OCI-LY7 (cell line): ENCODE measurements at regions not wholly inside any gene's neighbourhood (a gene's known extent, or its start where the extent isn't known, plus 50 kb on each side); places are given as distances from the start of the nearest gene placed in this dataset.

ENCODE experiments used
- BruUV-seq: library from RNA; stranded (reverse); fragments of 400-500 nt; replicated peaks from 2 replicates; lab custom pipeline; 2021; lab: Mats Ljungman, UMichigan
- CTCF ChIA-PET: fragments of 300-600 bp; sonication (Branson Sonifier 250); formaldehyde crosslinking; loops from one replicate; lab custom pipeline; 2022; ENCODE audit warnings: antibody characterized with exemption; ENCODE audit not compliant: unreplicated experiment; lab: Charles Lee
- POLR2A ChIA-PET: fragments of 300-600 bp; sonication (Branson Sonifier 250); formaldehyde crosslinking; loops from one replicate; lab custom pipeline; 2022; ENCODE audit warnings: antibody characterized with exemption; lab: Charles Lee
- DNase-seq: peaks from one replicate; pipeline ENCODE4 v3.0.0-alpha.2; 2015; ENCODE audit warnings: low spot score
- H2AFZ ChIP-seq: fragments of 200-600 bp; sonication (generic), shearing (Covaris generic); 2 replicates; pipeline ENCODE4 v1.6.1; 2014; ENCODE audit warnings: mild to moderate bottlenecking, antibody characterized with exemption, low read length, moderate library complexity
- H3K27ac ChIP-seq: fragments of 200-600 bp; sonication (generic); 2 replicates; pipeline ENCODE4 v1.5.1; 2014; ENCODE audit warnings: mixed run types, low read depth, mild to moderate bottlenecking, moderate library complexity, low read length, inconsistent platforms; ENCODE audit not compliant: poor library complexity, severe bottlenecking
- H3K36me3 ChIP-seq: fragments of 200-600 bp; sonication (generic); 2 replicates; pipeline ENCODE4 v1.6.1; 2014; ENCODE audit warnings: mild to moderate bottlenecking, antibody characterized with exemption, low read length, moderate library complexity, mixed read lengths; ENCODE audit not compliant: insufficient read depth
- H3K4me1 ChIP-seq: fragments of 200-600 bp; sonication (generic); 2 replicates; pipeline ENCODE4 v1.5.1; 2014; ENCODE audit warnings: mild to moderate bottlenecking, low read length; ENCODE audit not compliant: insufficient read depth, poor library complexity, severe bottlenecking
- H3K4me2 ChIP-seq: fragments of 200-600 bp; sonication (generic); 2 replicates; pipeline ENCODE4 v1.6.1; 2014; ENCODE audit warnings: mild to moderate bottlenecking, low read length
- H3K4me3 ChIP-seq: fragments of 200-600 bp; sonication (generic); 2 replicates; pipeline ENCODE4 v1.5.1; 2014; ENCODE audit warnings: mild to moderate bottlenecking, low read depth, low read length; ENCODE audit not compliant: poor library complexity, severe bottlenecking
- H3K79me2 ChIP-seq: fragments of 200-600 bp; sonication (generic); 2 replicates; pipeline ENCODE4 v1.6.1; 2016; ENCODE audit warnings: low read depth, mild to moderate bottlenecking, low read length, moderate library complexity, mixed read lengths; ENCODE audit not compliant: insufficient read depth
- H3K9me2 ChIP-seq: fragments of 200-600 bp; sonication (generic); 2 replicates; pipeline ENCODE4 v1.6.1; 2016; ENCODE audit warnings: mild to moderate bottlenecking, low read length, mixed read lengths; ENCODE audit not compliant: insufficient read depth
- H3K9me3 ChIP-seq: fragments of 200-600 bp; sonication (generic); 2 replicates; pipeline ENCODE4 v1.6.1; 2014; ENCODE audit warnings: mild to moderate bottlenecking, mixed run types, low read length, mixed read lengths
- H4K20me1 ChIP-seq: fragments of 200-600 bp; sonication (generic); 2 replicates; pipeline ENCODE4 v1.6.1; 2014; ENCODE audit warnings: mild to moderate bottlenecking, antibody characterized with exemption, low read length, moderate library complexity, mixed read lengths; ENCODE audit not compliant: insufficient read depth
- EZH2phosphoT487 ChIP-seq: fragments of 200-600 bp; sonication (generic); IDR thresholded peaks from 2 replicates; pipeline ENCODE4 v1.6.1; 2018; ENCODE audit warnings: low read depth, borderline replicate concordance, mild to moderate bottlenecking, mixed run types, antibody characterized with exemption, low read length, moderate library complexity, mixed read lengths
- intact Hi-C: fragments of 100-400 bp; cut with micrococcal nuclease; formaldehyde crosslinking; loops from one replicate; pipeline ENCODE4 v1.10.0; 2022; ENCODE audit not compliant: unreplicated experiment
- TF ChIP-seq, protein P1 (sequence below): fragments of 200-600 bp; sonication (generic); conservative IDR thresholded peaks from 2 replicates; pipeline ENCODE4 v1.5.1; 2014; ENCODE audit warnings: mild to moderate bottlenecking, antibody characterized with exemption, low read length, moderate library complexity, mixed read lengths

DNA sequence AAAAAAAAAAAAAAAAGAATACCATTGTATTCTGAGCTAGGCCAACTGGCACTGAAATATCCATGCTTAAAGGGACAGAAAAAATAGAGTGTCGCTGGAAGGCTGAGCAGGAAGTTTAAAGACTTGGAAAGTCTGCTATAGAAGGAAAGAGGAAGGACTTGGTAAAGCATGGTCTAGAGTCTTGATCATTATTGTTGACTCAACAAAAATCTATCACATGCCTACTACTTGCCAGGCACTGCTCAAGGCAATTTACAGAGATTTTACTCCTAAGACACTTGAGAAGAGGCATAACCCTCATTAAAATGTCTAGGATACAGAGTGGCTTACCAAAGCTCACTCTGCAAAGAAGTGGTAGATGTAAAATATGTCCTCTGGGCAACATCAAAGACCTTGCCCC is 324.0 kb upstream of the DAB1 start:
- Histone ChIP-seq H2AFZ (no peak overlapping the region), H3K9me3 (no peaks in the 10 kb centered on the region), H3K27ac (no peak overlapping the region), H4K20me1 (no peaks in the 10 kb centered on the region), H3K79me2 (no peaks in the 10 kb centered on the region), H3K4me3 (no peak overlapping the region), H3K4me2 (no peak overlapping the region), H3K9me2 (no peaks in the 10 kb centered on the region), H3K36me3 (no peaks in the 10 kb centered on the region), H3K4me1 (no peaks in the 10 kb centered on the region)
- ChIA-PET CTCF (no interaction called here), POLR2A (no interaction called here)
- TF ChIP-seq, protein P1, sequence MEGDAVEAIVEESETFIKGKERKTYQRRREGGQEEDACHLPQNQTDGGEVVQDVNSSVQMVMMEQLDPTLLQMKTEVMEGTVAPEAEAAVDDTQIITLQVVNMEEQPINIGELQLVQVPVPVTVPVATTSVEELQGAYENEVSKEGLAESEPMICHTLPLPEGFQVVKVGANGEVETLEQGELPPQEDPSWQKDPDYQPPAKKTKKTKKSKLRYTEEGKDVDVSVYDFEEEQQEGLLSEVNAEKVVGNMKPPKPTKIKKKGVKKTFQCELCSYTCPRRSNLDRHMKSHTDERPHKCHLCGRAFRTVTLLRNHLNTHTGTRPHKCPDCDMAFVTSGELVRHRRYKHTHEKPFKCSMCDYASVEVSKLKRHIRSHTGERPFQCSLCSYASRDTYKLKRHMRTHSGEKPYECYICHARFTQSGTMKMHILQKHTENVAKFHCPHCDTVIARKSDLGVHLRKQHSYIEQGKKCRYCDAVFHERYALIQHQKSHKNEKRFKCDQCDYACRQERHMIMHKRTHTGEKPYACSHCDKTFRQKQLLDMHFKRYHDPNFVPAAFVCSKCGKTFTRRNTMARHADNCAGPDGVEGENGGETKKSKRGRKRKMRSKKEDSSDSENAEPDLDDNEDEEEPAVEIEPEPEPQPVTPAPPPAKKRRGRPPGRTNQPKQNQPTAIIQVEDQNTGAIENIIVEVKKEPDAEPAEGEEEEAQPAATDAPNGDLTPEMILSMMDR, result no peak
- TF ChIP-seq EZH2phosphoT487, result no peak
- DNase-seq, result no peak
- BruUV-seq, result no TSS peak
- intact Hi-C loops, result no loop called here

- TF ChIP-seq, protein P1, result no peak
- no peak for TF ChIP-seq EZH2phosphoT487
- Histone ChIP-seq H3K4me1 (no peaks in the 10 kb centered on the region), H3K27ac (no peak overlapping the region), H2AFZ (no peak overlapping the region), H3K4me2 (no peak overlapping the region), H4K20me1 (no peaks in the 10 kb centered on the region), H3K9me2 (no peaks in the 10 kb centered on the region), H3K79me2 (no peaks in the 10 kb centered on the region), H3K36me3 (no peaks in the 10 kb centered on the region), H3K9me3 (no peaks in the 10 kb centered on the region), H3K4me3 (no peak overlapping the region)
- CTCF ChIA-PET, result no interaction called here
- POLR2A ChIA-PET, result no interaction called here
- intact Hi-C loops, result no loop called here
- DNase-seq, result no peak
- BruUV-seq, result no TSS peak
Observed at GRCh38 chr1:57741521-57741920, 317.7 kb upstream of the DAB1 start.

DNA sequence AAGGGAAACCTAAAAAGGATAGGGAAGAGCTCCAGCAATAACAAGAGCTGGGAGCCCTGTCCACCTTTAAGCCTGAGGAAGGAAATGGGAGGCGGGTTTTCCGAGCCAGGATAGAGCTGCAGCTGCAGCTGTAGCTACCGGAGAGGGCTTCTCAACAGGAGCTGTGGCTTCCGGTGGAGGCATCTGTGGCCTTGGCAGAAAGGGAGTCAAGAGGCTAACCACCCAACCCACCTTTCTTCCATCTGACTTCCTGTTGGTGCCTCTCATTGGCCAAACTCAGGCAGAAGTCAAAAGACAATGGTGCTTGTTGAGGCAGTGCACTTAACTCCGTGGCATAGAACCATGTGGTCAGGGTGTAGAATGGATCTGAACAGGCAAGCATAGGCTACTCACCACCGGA is 313.1 kb upstream of the DAB1 start:
- no peak for DNase-seq
- H3K9me2 ChIP-seq, result no peaks in the 10 kb centered on the region
- intact Hi-C loops, result no loop called here
- POLR2A ChIA-PET, result no interaction called here
- no peaks in the 10 kb centered on the region for H3K4me1 ChIP-seq
- H3K4me3 ChIP-seq, result no peak overlapping the region
- H2AFZ ChIP-seq, result no peak overlapping the region
- CTCF ChIA-PET, result no interaction called here
- H3K4me2 ChIP-seq, result no peak overlapping the region
- no peaks in the 10 kb centered on the region for H4K20me1 ChIP-seq
- BruUV-seq, result no TSS peak
- H3K36me3 ChIP-seq, result no peaks in the 10 kb centered on the region
- no peaks in the 10 kb centered on the region for H3K9me3 ChIP-seq
- no peaks in the 10 kb centered on the region for H3K79me2 ChIP-seq
- TF ChIP-seq, protein P1, result no peak
- no peak for TF ChIP-seq EZH2phosphoT487
- no peak overlapping the region for H3K27ac ChIP-seq
